ENCODE measurements at regions not wholly inside any gene's neighbourhood (a gene's known extent, or its start where the extent isn't known, plus 50 kb on each side); places are given as distances from the start of the nearest gene placed in this dataset.

DNA sequence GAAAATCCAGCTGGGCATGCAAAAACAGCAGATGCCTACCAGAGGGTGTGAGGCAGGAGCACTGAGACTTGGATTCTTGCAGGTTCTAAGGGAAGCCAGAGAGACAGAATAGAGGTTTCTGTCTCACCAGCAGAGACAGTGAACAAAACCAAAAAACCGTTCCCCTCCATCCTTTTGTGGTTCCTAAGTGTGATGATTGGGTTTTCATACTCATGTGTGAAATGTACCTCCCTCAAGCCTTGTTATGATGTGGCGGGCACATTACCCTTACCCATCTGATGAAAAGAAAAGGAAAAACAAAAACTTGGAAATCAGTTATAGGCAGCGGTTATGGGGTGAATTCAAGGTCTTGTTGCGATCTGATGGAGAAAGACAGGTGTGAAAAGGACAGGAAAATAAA, 172.6 kb upstream of the CDH13 start:
- TF ChIP-seq, protein P1, sequence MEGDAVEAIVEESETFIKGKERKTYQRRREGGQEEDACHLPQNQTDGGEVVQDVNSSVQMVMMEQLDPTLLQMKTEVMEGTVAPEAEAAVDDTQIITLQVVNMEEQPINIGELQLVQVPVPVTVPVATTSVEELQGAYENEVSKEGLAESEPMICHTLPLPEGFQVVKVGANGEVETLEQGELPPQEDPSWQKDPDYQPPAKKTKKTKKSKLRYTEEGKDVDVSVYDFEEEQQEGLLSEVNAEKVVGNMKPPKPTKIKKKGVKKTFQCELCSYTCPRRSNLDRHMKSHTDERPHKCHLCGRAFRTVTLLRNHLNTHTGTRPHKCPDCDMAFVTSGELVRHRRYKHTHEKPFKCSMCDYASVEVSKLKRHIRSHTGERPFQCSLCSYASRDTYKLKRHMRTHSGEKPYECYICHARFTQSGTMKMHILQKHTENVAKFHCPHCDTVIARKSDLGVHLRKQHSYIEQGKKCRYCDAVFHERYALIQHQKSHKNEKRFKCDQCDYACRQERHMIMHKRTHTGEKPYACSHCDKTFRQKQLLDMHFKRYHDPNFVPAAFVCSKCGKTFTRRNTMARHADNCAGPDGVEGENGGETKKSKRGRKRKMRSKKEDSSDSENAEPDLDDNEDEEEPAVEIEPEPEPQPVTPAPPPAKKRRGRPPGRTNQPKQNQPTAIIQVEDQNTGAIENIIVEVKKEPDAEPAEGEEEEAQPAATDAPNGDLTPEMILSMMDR (conservative IDR thresholded peaks at IDR 0.05 in 1 of 2, IDR thresholded peaks at IDR 0.05 in 1 of 2; ENCODE audit: low read depth in 1 of 2, low read length in 2 of 2) = no peak
- TF ChIP-seq EZH2 (IDR thresholded peaks at IDR 0.05; ENCODE audit: low read length, missing control alignments) = no peak

Measured in fibroblast of lung (primary cell).